Transverse colon (tissue), 4 donors: ENCODE measurements at regions not wholly inside any gene's neighbourhood (a gene's known extent, or its start where the extent isn't known, plus 50 kb on each side); places are given as distances from the start of the nearest gene placed in this dataset.

Experiments used
- CTCF ChIP-seq, 5 experiments: fragments of 200-600 bp in 3 of 5; fragments of 450-650 bp in 2 of 5; sonication (generic) in 3 of 5; IDR thresholded peaks; 1 replicate in 2 of 5; 2 replicates in 3 of 5; pipeline ENCODE4 v1.5.1; 2016 to 2017; ENCODE audit warnings: antibody characterized with exemption in 5 of 5, inconsistent platforms in 3 of 5, mild to moderate bottlenecking in 2 of 5, moderate library complexity in 1 of 5
- EP300 ChIP-seq: sonication (generic); formaldehyde crosslinking; IDR thresholded peaks from one replicate; pipeline ENCODE4 v1.6.1; 2017; ENCODE audit warnings: antibody characterized with exemption, low read depth
- POLR2AphosphoS5 ChIP-seq, 3 donors: sonication (generic); formaldehyde crosslinking; IDR thresholded peaks; one replicate each; pipeline ENCODE4 v1.6.1; 2016; ENCODE audit warnings: antibody characterized with exemption in 3 of 3

GRCh38 chr2:41027095-41027494 is 575.2 kb upstream of the SLC8A1 start:
- no peak for TF ChIP-seq POLR2AphosphoS5 (IDR thresholded peaks at IDR 0.05)
- no peak for TF ChIP-seq CTCF (IDR thresholded peaks at IDR 0.05)
- no peak for TF ChIP-seq EP300
